Fibroblast of mammary gland (primary cell): ENCODE measurements at regions not wholly inside any gene's neighbourhood (a gene's known extent, or its start where the extent isn't known, plus 50 kb on each side); places are given as distances from the start of the nearest gene placed in this dataset.

Experiments
- DNase-seq: peaks from one replicate; pipeline ENCODE4 v3.0.0-alpha.2; 2010; ENCODE audit warnings: low read depth
- H3K4me3 ChIP-seq: 2 replicates; pipeline ENCODE4 v1.5.1; 2011; ENCODE audit warnings: low read depth, mild to moderate bottlenecking, low read length, moderate library complexity; ENCODE audit not compliant: control insufficient read depth
- CTCF ChIP-seq: conservative IDR thresholded peaks from 2 replicates; pipeline ENCODE4 v1.5.1; 2011; ENCODE audit warnings: low read depth, low read length, inconsistent platforms; ENCODE audit not compliant: control insufficient read depth, insufficient read depth

- no peak for TF ChIP-seq CTCF
- no peak for DNase-seq
- H3K4me3 ChIP-seq, result no peak overlapping the region
Observed at GRCh38 chr3:148433665-148434064, 264.0 kb upstream of the AGTR1 start.

GRCh38 chr3:148435534-148435933 is 262.2 kb upstream of the AGTR1 start:
- no peak overlapping the region for H3K4me3 ChIP-seq
- TF ChIP-seq CTCF, result no peak
- no peak for DNase-seq

GRCh38 chr3:148439254-148439822 is 258.4 kb upstream of the AGTR1 start:
- no peak overlapping the region for H3K4me3 ChIP-seq
- DNase-seq, result no peak
- TF ChIP-seq CTCF, result no peak

- H3K4me3 ChIP-seq, result no peak overlapping the region
- TF ChIP-seq CTCF, result no peak
- DNase-seq, result no peak
Observed at GRCh38 chr3:148441191-148441590, 256.5 kb upstream of the AGTR1 start.

- H3K4me3 ChIP-seq, result no peak overlapping the region
- TF ChIP-seq CTCF, result no peak
- DNase-seq, result no peak
Observed at GRCh38 chr3:148450819-148451218, 246.9 kb upstream of the AGTR1 start.

GRCh38 chr3:148451969-148452368 is 245.7 kb upstream of the AGTR1 start:
- TF ChIP-seq CTCF, result no peak
- H3K4me3 ChIP-seq, result no peak overlapping the region
- no peak for DNase-seq

GRCh38 chr3:148453781-148454191 is 243.9 kb upstream of the AGTR1 start:
- no peak for DNase-seq
- no peak for TF ChIP-seq CTCF
- no peak overlapping the region for H3K4me3 ChIP-seq
